SK-N-MC (cell line): ENCODE measurements at regions not wholly inside any gene's neighbourhood (a gene's known extent, or its start where the extent isn't known, plus 50 kb on each side); places are given as distances from the start of the nearest gene placed in this dataset.

Experiments
- DNase-seq: peaks from one replicate; pipeline ENCODE4 v3.0.0-alpha.2; 2011; ENCODE audit warnings: low read depth, low spot score
- H3K27ac ChIP-seq: fragments of 200-600 bp; sonication (generic); 2 replicates; pipeline ENCODE4 v1.5.1; 2016; ENCODE audit warnings: mixed run types
- H3K36me3 ChIP-seq: fragments of 200-600 bp; sonication (generic); 2 replicates; pipeline ENCODE4 v1.6.1; 2017; ENCODE audit warnings: antibody characterized with exemption, low read length, mixed read lengths; ENCODE audit not compliant: insufficient read depth
- H3K4me3 ChIP-seq: fragments of 200-600 bp; sonication (generic); 2 replicates; pipeline ENCODE4 v1.5.1; 2016
- H3K9ac ChIP-seq: fragments of 200-600 bp; sonication (generic); 2 replicates; pipeline ENCODE4 v1.8.0; 2017; ENCODE audit warnings: mixed run types, mixed read lengths; ENCODE audit not compliant: insufficient read length
- H3K9me3 ChIP-seq: fragments of 200-600 bp; sonication (generic); 2 replicates; pipeline ENCODE4 v1.6.1; 2017; ENCODE audit warnings: low read depth, mild to moderate bottlenecking, antibody characterized with exemption, low read length, moderate library complexity, mixed read lengths
- EZH2 ChIP-seq: fragments of 200-600 bp; sonication (generic); IDR thresholded peaks from one replicate; pipeline ENCODE4 v1.6.1; 2017; ENCODE audit warnings: antibody characterized with exemption
- FOXP2 ChIP-seq: optimal IDR thresholded peaks from 2 replicates; pipeline ENCODE3; 2011; ENCODE audit warnings: mild to moderate bottlenecking, moderate library complexity; ENCODE audit not compliant: insufficient read depth; ENCODE audit errors: extremely low read length, control extremely low read depth
- POLR2AphosphoS5 ChIP-seq: IDR thresholded peaks from 2 replicates; pipeline ENCODE4 v1.6.1; 2012; ENCODE audit warnings: mild to moderate bottlenecking, low read depth, low read length, borderline replicate concordance

DNA sequence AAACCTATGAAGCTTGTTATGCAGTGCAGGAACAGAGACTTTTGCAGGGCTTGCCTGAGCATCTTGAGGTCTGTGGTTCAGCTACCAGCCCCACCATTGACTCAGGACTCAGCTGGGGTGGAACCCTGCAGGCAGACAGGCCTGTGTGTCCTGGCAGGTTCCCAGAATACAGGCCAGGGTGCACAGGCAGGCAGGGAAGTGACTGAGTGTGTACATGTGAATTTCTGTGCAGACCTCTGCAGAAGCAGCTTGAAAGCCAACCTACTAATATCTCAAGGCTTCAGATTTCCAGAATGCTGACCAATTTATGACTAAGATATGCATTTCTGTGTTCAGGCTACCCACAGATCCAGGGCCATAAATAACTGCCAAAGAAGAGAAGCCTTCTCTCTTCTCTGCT is 254.4 kb downstream of the DLEU7 start:
- no peak overlapping the region for H3K27ac ChIP-seq
- no peaks in the 10 kb centered on the region for H3K36me3 ChIP-seq
- no peak overlapping the region for H3K4me3 ChIP-seq
- TF ChIP-seq FOXP2 (no peak), EZH2 (no peak), POLR2AphosphoS5 (no peak)
- no peaks in the 10 kb centered on the region for H3K9me3 ChIP-seq
- no peak overlapping the region for H3K9ac ChIP-seq
- no peak for DNase-seq

DNA sequence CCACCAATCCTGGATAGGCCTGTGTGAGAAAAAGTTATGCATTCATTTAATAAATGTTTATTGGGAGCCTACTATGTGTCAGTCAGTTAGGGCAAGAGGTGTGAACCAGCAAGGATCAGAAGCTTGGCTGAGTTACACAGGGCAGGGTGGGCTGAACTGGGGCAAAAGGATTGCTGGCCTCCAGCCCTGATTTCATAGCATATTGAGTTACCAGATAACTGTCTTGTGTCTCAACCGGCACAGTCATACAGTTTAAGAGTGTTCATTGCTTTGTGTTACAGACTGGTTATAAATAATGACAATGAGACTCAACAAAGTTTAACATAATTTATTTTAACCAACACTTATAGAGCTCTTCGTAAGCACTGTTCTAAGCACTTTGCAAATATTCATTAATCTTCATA is 253.8 kb downstream of the DLEU7 start:
- no peak for DNase-seq
- no peak overlapping the region for H3K9ac ChIP-seq
- TF ChIP-seq POLR2AphosphoS5 (no peak), FOXP2 (no peak), EZH2 (no peak)
- no peaks in the 10 kb centered on the region for H3K9me3 ChIP-seq
- H3K4me3 ChIP-seq: no peak overlapping the region
- no peak overlapping the region for H3K27ac ChIP-seq
- H3K36me3 ChIP-seq: no peaks in the 10 kb centered on the region

DNA sequence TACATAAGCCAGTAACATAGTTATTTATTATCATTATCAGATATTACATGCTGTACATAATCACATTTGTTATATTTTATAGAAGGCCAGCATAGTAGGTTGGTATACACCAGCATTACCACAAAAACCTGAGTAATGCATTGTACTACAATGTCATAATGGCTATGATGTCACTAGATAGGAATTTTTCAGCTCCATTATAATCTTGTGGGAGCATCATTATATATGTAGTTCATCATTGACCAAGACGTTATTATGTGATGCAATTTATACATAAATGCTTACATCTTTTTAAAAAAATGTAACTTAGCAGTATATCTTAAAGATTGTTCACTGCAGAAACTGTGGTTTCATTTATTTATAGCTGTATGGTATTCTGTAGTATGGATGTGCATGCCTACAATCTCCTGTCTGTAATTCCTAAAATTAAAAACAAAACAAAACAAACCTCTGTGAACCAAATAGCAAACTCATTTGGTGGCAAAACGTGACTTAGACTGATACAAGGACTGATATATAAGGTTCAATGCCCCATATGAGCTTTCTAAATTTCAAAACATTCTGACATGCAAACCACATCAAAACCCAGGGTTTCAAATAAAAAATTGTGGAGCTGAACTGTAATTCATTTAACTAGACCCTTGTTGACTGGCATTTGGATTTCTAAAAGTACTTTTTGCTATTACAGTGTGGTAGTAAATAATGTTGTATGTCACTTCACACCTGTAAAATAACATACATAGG is 250.9 kb downstream of the DLEU7 start:
- Histone ChIP-seq H3K36me3 (no peaks in the 10 kb centered on the region), H3K4me3 (no peak overlapping the region), H3K9me3 (no peaks in the 10 kb centered on the region), H3K27ac (no peak overlapping the region), H3K9ac (no peak overlapping the region)
- TF ChIP-seq EZH2 (no peak), FOXP2 (no peak), POLR2AphosphoS5 (no peak)
- DNase-seq: no peak

DNA sequence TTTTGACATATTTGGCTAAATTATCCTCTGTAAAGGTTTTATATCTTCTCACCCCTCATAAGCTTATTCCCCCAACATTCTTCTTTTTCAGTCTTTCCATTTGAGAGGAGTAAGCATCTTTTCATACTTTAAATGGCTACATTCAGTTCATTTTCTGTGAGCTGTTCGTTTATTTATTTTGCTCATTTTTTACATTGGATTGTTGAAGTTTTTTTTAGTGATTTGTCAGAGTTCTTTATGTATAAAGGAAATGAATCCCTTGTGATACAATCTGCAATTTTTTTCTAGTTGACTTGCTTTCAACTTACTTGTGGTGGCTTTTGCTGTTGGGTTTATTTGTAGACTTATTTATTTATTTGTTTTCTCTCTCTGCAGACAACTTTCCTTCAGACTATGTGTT is 250.3 kb downstream of the DLEU7 start:
- H3K27ac ChIP-seq: no peak overlapping the region

DNA sequence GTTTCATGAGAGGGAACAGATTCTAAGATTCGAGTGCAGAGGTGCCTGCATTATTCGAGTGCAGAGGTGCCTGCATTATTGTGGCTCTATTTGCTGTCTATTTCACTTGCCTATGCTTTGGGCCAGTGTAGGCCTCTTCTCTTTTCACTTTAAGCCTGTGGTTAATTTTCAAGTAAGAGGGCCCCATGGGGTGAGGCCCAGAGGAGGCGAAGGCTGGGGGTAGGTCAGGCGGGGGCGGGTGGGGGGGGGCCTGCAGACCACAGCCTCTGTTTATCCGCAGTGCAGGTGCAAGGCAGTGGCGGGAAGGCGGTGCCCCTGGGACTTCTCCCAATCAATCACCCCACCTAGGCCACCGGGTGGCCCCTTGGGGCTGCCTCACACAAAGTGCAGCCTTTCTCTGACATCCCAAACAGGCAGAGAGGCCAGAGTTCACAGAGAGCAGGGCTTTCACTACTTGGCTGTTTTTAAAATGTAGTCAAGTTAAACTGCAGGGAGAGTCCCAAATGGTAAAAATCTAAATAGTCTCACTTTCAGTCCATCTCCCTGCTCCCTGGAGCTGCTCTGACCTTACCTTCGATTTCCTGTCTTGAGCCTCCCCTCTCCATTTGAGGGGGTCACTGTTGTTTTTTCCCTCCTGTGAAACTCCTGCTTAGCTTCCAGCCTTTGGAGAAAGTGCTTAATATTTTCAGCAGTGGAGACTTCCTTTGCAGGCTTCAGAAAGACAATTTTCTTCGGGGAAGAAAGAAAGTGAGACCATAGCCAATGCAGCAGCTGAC is 249.0 kb downstream of the DLEU7 start:
- DNase-seq: no peak
- TF ChIP-seq POLR2AphosphoS5: no peak
- no peak for TF ChIP-seq FOXP2
- no peak for TF ChIP-seq EZH2
- Histone ChIP-seq H3K27ac (no peak overlapping the region), H3K9me3 (no peaks in the 10 kb centered on the region), H3K9ac (no peak overlapping the region), H3K4me3 (no peak overlapping the region), H3K36me3 (no peaks in the 10 kb centered on the region)

More for the DNA sequence above, 250.3 kb downstream of the DLEU7 start:
- H3K9me3 ChIP-seq: no peaks in the 10 kb centered on the region
- no peak for DNase-seq
- H3K36me3 ChIP-seq: no peaks in the 10 kb centered on the region
- TF ChIP-seq POLR2AphosphoS5 (no peak), FOXP2 (no peak), EZH2 (no peak)
- no peak overlapping the region for H3K9ac ChIP-seq
- H3K4me3 ChIP-seq: no peak overlapping the region

DNA sequence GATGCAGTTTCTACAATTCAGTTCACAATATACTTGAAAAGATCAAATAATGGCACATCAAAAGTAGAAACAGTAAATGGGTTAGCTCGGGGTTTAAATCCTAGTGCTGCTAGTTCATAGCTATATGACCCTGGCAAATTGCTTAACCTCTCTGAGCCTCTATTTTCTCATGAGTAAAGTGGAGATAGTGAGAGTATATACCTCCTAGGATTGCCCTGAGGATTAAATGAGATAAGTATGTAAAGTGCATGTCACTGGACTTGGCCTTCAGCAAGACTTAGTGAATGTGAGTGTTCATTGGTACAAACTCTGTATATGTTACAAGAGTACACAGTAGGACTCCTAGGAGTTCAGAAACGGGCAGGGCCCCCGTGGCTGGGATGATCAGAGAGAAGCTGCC is 248.3 kb downstream of the DLEU7 start:
- Histone ChIP-seq H3K4me3 (no peak overlapping the region), H3K9ac (no peak overlapping the region), H3K27ac (no peak overlapping the region), H3K36me3 (no peaks in the 10 kb centered on the region), H3K9me3 (no peaks in the 10 kb centered on the region)
- no peak for DNase-seq
- no peak for TF ChIP-seq FOXP2

DNA sequence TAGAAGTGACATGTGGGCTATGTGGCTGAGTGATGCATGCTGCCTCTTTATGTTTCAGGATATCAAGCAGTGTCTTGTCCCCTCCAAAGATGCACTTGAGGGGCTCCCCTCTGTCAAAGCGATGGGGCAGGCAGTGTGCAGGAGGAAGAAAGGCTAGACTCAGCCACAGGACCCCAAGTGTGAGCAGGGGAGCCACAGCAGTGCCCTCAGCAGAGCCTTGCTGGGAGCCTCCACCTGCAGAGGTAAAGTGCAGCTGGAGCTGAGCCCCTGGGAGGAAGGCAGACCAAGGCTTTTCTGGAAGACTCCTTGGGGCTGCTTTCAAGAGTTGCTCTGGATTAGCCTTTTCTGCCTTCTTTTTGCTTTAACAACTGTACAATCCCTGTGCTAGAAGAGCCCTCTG is 247.3 kb downstream of the DLEU7 start:
- Histone ChIP-seq H3K9ac (no peak overlapping the region), H3K27ac (no peak overlapping the region), H3K36me3 (no peaks in the 10 kb centered on the region), H3K9me3 (no peaks in the 10 kb centered on the region), H3K4me3 (no peak overlapping the region)
- TF ChIP-seq POLR2AphosphoS5 (no peak), EZH2 (no peak), FOXP2 (no peak)
- no peak for DNase-seq

DNA sequence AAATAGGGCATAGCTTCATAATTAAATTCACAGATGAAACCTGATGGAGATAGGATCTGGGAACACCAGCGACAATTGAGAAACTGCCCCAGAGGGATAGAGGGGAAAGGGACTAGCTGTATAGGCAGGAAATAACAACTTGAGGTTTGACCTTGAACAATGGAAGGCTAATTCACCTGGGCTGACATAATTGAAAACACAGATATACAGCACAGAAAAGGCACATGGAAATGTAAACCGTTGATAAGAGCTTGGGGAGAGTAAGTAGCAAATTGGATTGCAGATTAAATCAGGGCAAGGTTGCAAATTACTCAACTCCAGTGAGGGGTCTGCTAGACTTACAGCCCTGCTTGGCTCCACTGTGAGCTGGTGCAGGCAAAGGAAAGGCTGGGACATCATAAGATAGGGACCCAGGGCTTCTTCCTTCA is 246.7 kb downstream of the DLEU7 start:
- Histone ChIP-seq H3K36me3 (no peaks in the 10 kb centered on the region), H3K9me3 (no peaks in the 10 kb centered on the region), H3K27ac (no peak overlapping the region), H3K4me3 (no peak overlapping the region), H3K9ac (no peak overlapping the region)
- no peak for TF ChIP-seq EZH2
- TF ChIP-seq FOXP2: no peak
- TF ChIP-seq POLR2AphosphoS5: no peak
- no peak for DNase-seq
